ENCODE measurements at regions not wholly inside any gene's neighbourhood (a gene's known extent, or its start where the extent isn't known, plus 50 kb on each side); places are given as distances from the start of the nearest gene placed in this dataset.

DNA sequence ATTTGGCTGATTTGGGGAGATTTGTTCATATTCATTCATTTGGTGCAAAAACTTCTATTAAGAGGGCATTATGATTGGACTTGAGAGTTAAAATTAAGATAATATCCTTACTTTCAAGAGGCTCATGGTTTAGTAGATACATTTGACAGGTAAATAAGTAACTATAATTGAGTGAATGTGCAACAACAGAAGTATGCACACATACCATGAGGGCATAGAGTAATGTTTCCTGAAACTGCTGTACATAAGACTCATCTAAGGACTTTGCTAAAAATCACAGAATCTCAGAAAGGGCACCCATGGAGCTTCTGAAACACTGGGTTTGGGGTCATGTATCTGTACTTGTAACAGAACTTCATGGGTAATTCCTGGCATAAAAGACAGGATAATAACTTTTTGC, 70.1 kb upstream of the PPP2R2B start:
- no peaks in the 10 kb centered on the region for H3K27me3 Mint-ChIP-seq (ENCODE audit: unreplicated experiment)
- H3K9me3 Mint-ChIP-seq (ENCODE audit: unreplicated experiment), result no peaks in the 10 kb centered on the region
- no peak overlapping the region for H3K4me3 Mint-ChIP-seq (ENCODE audit: unreplicated experiment)
- no peak overlapping the region for H3K27ac Mint-ChIP-seq (ENCODE audit: unreplicated experiment)
- no peaks in the 10 kb centered on the region for H3K4me1 Mint-ChIP-seq (ENCODE audit: unreplicated experiment)
- H3K36me3 Mint-ChIP-seq (ENCODE audit: low read depth, unreplicated experiment), result no peaks in the 10 kb centered on the region
- no peak for DNase-seq (ENCODE audit: low spot score)
- TF ChIP-seq CTCF (IDR thresholded peaks at IDR 0.05; ENCODE audit: unreplicated experiment), result no peak

GRCh38 chr5:146952168-146952567, 73.6 kb upstream of the PPP2R2B start:
- no peak for TF ChIP-seq CTCF (IDR thresholded peaks at IDR 0.05; ENCODE audit: unreplicated experiment)
- H3K27me3 Mint-ChIP-seq (ENCODE audit: unreplicated experiment), result no peaks in the 10 kb centered on the region
- no peaks in the 10 kb centered on the region for H3K9me3 Mint-ChIP-seq (ENCODE audit: unreplicated experiment)
- no peak overlapping the region for H3K4me3 Mint-ChIP-seq (ENCODE audit: unreplicated experiment)
- H3K27ac Mint-ChIP-seq (ENCODE audit: unreplicated experiment), result no peak overlapping the region
- H3K4me1 Mint-ChIP-seq (ENCODE audit: unreplicated experiment), result no peaks in the 10 kb centered on the region
- no peaks in the 10 kb centered on the region for H3K36me3 Mint-ChIP-seq (ENCODE audit: low read depth, unreplicated experiment)
- no peak for DNase-seq (ENCODE audit: low spot score)

GRCh38 chr5:146956217-146956616, 77.7 kb upstream of the PPP2R2B start:
- Mint-ChIP-seq H3K27ac (ENCODE audit: unreplicated experiment) (no peak overlapping the region), H3K36me3 (ENCODE audit: low read depth, unreplicated experiment) (no peaks in the 10 kb centered on the region), H3K27me3 (ENCODE audit: unreplicated experiment) (peaks cover 1% of the 10 kb centered on the region), H3K9me3 (ENCODE audit: unreplicated experiment) (no peaks in the 10 kb centered on the region), H3K4me1 (ENCODE audit: unreplicated experiment) (no peaks in the 10 kb centered on the region), H3K4me3 (ENCODE audit: unreplicated experiment) (no peak overlapping the region)
- DNase-seq (ENCODE audit: low spot score), result no peak
- no peak for TF ChIP-seq CTCF (IDR thresholded peaks at IDR 0.05; ENCODE audit: unreplicated experiment)

GRCh38 chr5:146959360-146959759, 80.8 kb upstream of the PPP2R2B start:
- H3K27me3 Mint-ChIP-seq (ENCODE audit: unreplicated experiment), result peaks cover 1% of the 10 kb centered on the region
- H3K27ac Mint-ChIP-seq (ENCODE audit: unreplicated experiment), result no peak overlapping the region
- TF ChIP-seq CTCF (IDR thresholded peaks at IDR 0.05; ENCODE audit: unreplicated experiment), result no peak
- no peaks in the 10 kb centered on the region for H3K4me1 Mint-ChIP-seq (ENCODE audit: unreplicated experiment)
- H3K9me3 Mint-ChIP-seq (ENCODE audit: unreplicated experiment), result no peaks in the 10 kb centered on the region
- H3K36me3 Mint-ChIP-seq (ENCODE audit: low read depth, unreplicated experiment), result no peaks in the 10 kb centered on the region
- no peak overlapping the region for H3K4me3 Mint-ChIP-seq (ENCODE audit: unreplicated experiment)
- DNase-seq (ENCODE audit: low spot score), result no peak

- no peak for DNase-seq (ENCODE audit: low spot score)
- Mint-ChIP-seq H3K4me3 (ENCODE audit: unreplicated experiment) (no peak overlapping the region), H3K9me3 (ENCODE audit: unreplicated experiment) (no peaks in the 10 kb centered on the region), H3K36me3 (ENCODE audit: low read depth, unreplicated experiment) (no peaks in the 10 kb centered on the region), H3K27me3 (ENCODE audit: unreplicated experiment) (peaks cover 1% of the 10 kb centered on the region), H3K4me1 (ENCODE audit: unreplicated experiment) (no peaks in the 10 kb centered on the region), H3K27ac (ENCODE audit: unreplicated experiment) (no peak overlapping the region)
- TF ChIP-seq CTCF (IDR thresholded peaks at IDR 0.05; ENCODE audit: unreplicated experiment), result no peak
These were observed 84.3 kb upstream of the PPP2R2B start for GRCh38 chr5:146962801-146963355.

Measured in endothelial cell (in vitro differentiated cells).